Fibroblast of lung (primary cell): ENCODE measurements at regions not wholly inside any gene's neighbourhood (a gene's known extent, or its start where the extent isn't known, plus 50 kb on each side); places are given as distances from the start of the nearest gene placed in this dataset.

Experiments used
- CTCF ChIP-seq, 2 donors: IDR thresholded peaks in 1 of 2; conservative IDR thresholded peaks in 1 of 2; 1 replicate in 1 of 2; 2 replicates in 1 of 2; pipeline ENCODE4 v1.5.1; 2011 to 2012; ENCODE audit warnings: low read length in 2 of 2, control low read depth in 1 of 2, inconsistent platforms in 1 of 2, low read depth in 1 of 2, mild to moderate bottlenecking in 1 of 2
- EZH2 ChIP-seq: IDR thresholded peaks from 2 replicates; pipeline ENCODE4 v1.5.1; 2012; ENCODE audit warnings: low read length, control low read depth, mild to moderate bottlenecking; ENCODE audit errors: missing control alignments

DNA sequence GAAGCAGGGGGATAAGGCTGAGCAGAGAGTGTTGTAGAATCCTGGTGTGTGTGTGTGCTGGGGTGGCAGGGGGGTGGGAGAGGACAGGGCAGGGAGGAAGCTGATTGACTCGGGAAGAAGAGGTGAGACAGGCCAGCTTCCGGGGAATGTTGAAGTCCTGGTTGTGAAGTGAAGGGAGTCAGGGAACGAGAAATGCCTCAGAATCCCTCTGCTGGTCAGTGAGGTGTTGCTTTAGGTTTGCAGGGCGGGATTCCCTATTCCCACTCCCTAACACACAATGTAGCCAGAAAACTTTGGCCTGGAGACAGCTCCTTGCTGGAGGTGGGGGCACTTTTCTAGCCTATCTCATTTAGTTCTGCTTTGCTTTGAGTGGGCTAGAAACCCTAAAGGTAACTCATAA is 265.1 kb downstream of the HAUS1 start:
- TF ChIP-seq CTCF (conservative IDR thresholded peaks at IDR 0.05 in 1 of 2, IDR thresholded peaks at IDR 0.05 in 1 of 2; ENCODE audit: low read depth in 1 of 2, low read length in 2 of 2) (no peak), EZH2 (no peak)
